HG03039 (cell line): ENCODE measurements at regions not wholly inside any gene's neighbourhood (a gene's known extent, or its start where the extent isn't known, plus 50 kb on each side); places are given as distances from the start of the nearest gene placed in this dataset.

ENCODE experiments used
- ATAC-seq: cut with Tn5 transposase; IDR thresholded peaks from one replicate; pipeline ENCODE4 v1.9.1; 2021; ENCODE audit warnings: mild to moderate bottlenecking, moderate library complexity; ENCODE audit not compliant: unreplicated experiment

DNA sequence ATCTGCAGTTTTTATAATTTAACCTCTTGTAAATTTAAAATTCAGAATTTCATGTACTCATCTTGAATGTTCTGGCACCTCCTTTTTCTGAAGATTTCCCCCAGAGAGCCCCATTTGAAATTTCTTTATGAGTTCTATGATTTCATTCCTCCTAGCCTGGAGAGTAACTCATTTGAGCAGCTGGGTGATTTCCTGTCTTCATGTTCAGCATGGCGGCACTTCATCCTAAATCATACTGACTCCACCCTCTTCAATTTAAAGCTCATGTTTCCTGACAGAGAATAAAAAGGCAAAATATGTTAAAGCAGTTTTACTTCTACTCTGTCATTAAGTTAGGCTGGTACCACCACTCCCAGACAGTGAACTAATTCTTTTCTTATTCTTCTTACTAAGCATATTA is 250.9 kb upstream of the POU3F2 start:
- ATAC-seq: no peak

DNA sequence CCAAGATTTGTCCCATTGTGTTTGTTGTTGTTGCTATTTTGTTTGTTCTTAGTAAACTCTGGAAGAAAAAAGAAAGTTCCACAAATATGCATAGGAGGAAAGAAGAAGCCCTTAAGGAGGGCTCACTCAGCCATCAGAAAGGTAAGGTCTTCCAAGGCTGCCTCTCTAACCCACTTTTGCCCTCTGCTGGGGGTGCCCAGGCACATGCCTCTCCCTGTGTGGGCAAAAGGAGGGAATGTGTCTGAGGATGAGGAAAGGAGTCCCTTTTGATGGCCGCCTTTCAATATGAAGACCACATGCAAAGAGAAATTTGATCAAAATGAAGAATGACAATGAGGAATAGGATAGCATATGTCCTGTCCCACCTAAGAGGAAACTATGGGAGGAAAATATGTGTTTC is 248.2 kb upstream of the POU3F2 start:
- ATAC-seq: no peak

DNA sequence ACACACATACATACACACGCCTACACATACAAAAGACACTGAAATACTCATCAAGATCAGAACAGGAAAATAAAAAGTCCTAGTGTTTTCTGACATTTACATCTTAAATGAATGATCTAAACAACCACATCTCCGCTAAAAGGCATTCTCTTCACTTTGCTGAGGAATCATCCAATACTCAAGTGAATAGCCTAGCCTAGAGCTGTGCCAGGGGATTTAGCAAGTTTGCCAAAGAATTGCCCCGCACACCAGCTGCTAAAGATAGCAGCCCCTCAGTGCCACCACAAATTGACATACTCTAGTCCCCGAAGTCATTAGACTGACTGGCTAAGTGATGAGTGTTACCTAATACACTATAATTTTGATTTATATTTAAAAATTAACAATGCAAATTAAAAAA is 246.8 kb upstream of the POU3F2 start:
- ATAC-seq: no peak

DNA sequence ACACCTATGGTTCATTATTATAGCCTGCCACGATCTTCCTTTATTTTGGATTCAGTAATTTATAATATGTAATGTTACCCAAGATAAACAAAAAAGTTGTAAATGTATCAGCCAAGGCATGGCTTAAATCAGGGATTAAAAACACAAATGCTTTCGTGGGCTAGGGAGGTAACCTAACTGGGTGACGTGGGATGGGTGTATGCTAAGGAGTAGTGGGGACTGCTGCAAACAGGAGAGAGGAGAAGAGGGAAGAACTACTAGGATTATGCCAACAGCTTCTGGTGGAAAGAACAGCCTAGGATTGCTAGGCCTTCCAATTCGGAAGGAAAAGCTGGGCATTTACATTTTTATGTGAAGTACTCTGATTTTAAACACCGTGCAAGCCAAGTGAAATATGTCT is 244.8 kb upstream of the POU3F2 start:
- no peak for ATAC-seq

DNA sequence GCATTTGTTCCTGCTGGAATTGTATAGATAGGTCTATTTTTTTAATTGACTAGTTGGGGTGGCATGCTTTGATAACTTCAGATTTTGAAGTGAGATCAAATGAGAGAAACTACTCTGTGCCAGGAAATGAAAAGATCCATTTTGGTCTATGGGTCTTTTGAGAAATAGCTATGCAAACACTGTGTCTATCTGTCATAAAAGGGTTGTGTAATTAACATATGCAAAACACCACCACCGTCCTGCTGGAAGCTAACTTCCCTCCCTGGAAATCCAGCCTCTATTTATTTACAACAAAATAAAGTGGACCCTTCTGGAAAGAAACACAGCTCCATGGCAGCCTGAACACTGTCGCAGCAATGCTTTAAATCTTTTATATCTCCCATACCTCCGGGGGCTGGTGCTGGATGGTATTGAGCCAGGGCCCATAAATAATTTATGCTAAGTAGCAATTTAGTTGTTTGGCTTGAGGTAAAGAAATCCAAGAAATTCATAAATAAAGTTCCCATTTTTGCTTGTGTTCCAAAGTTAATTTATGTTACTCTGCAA is 244.2 kb upstream of the POU3F2 start:
- ATAC-seq: no peak

DNA sequence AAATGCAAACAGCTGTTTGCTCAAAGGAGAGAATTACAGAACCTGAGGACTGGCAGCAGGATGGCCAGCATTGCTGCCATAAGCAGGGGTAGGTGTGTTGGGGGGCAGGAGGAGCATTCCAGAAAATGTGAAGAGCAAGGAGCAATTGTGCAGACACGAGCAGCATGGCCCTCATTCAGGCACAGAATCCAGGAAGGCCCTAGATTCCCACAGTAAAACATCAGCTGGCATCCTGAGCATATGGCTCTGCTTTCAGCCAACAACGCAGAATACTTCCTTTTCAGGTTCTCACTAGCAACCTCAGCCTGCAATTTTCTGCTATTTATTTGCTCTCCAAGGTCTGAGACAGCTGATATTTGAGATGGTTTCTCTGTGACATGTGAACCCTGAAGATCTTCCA is 243.4 kb upstream of the POU3F2 start:
- no peak for ATAC-seq

DNA sequence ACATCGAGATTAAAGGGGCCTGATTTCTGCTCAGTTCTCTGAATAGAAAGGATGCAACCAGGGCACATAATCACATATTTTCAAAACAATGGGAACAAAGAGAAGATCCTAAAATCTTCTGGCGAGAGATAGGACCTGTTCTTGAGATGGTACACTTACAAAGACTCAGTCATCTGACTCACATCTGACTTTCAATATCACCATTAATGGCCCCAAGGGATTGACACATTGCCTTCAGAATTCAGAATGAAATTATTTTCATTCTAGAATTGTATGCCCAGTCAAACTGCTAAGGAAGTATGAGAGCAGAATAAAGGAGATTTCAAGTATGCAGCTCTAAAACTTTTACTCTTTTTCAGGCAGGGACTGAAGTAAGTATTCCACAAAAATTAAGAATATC is 240.7 kb upstream of the POU3F2 start:
- ATAC-seq: no peak

DNA sequence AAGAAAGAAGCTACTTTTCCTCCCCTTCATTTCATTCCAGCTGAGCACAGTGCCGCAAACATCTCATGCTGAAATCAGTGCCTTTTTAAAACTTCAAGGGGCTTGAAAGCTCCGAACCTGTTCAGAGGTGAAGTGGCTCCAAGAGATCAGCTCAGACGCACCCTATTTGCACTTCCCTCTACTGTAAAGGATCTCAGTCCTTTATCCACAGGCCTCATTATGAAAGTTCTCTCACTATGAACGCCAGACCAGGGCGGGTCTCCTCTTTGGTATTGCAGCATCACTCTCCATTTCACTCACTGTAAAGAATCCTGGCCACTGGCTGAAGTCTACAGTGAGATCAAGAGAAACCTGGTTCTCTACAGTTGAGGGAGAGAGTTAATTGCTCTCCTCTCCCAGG is 232.7 kb upstream of the POU3F2 start:
- ATAC-seq: no peak

DNA sequence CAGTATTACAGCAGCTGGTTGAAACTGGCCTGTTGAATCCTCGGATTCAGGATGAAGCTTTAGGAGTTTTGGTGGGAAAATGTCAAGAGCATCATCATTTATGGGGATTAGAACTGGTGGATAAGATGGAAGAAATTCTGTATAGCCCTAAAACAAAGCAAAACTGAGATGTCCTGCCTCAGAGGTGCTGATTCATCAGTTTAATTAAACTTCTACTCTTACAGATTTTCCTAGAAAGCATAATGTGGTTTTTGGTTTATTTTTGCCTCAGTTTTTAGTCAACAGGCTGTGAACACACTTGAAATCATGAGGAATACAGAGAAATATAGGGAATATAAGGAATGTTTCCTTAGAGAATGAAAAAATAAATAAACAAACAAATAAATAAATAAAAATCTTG is 228.7 kb upstream of the POU3F2 start:
- no peak for ATAC-seq

DNA sequence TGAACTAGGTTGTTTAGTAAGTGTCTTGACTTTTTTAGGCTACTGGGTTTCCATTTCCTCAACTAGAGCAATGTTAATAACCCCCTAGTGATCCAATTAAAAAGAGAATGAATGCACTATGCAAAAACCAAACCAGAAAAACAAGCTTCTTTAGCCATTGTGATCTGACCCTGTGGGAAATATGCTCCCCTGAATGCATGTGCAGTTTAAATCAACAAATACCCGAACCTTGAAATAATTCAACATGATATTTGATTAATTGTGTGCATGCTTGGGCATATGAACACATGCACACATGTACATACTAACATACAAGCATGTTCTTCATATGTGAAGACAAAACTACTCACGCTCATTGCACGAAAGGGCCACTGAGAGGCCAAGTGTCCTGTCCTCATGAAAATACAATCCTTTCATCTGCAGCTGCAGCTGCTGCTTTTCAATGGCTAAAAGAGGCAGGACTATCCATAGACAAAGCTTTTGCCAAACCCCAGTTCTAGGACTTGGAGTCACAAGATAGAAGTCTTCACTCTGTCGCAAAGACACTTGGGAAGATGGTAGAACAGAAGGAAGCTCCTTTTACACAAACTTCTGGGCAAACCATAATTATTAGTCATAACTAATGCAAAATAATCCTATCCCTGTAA is 207.1 kb upstream of the POU3F2 start:
- ATAC-seq: no peak

DNA sequence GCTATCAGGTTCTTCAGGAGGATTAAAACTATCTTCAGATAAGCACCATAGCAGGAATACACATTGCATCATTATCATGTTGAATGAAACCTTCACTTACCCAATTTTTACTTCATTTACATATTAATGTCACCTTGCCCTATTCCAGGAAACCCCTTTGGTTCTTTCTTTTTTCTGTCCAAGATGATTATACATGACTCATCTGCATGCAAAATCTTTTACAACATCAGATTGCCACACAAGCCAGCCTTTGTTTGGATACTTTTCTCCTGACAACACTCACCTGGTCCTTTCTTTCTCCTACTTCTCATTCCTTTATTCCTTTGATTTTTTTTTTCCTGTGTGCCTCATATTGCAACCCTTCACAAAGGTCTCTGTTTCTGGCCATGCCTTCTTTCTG is 200.5 kb upstream of the POU3F2 start:
- ATAC-seq: no peak

DNA sequence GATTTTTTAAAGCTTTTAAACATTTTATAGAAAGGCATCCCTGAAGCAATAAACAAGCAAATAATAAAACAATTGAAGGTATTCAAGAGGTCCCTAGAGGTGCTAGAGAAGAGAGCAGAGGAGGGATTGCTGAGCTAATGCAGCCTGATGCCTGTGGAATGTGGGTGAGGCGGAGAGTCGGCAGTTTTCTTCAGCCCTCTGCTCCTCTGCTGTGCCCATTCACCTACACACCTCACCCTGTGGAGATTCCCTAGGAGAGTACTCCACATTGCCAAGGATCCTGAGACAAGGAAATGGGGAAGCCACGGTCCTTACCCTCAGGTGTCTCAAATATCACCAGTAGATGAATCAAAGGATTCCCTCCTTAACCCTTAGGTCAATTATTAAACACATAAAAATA is 199.8 kb upstream of the POU3F2 start:
- no peak for ATAC-seq

DNA sequence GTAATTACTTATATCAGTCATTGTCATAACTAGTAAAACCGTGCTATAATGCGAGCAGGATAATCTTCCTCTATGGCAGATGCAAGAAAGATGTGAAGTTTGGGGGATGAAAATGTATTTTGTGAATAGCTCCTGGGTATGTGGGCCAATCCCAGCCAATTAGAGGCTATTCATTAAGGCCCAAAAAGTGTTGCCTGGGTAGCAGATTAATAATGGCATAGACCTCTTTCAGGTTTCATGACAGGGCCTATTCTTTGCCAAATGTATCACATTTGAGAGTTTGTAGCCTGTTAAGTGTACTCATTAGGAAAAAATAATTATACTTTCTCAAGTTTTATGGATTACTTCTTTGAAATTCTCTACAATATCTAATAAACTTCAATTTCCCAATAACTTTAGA is 199.2 kb upstream of the POU3F2 start:
- no peak for ATAC-seq

DNA sequence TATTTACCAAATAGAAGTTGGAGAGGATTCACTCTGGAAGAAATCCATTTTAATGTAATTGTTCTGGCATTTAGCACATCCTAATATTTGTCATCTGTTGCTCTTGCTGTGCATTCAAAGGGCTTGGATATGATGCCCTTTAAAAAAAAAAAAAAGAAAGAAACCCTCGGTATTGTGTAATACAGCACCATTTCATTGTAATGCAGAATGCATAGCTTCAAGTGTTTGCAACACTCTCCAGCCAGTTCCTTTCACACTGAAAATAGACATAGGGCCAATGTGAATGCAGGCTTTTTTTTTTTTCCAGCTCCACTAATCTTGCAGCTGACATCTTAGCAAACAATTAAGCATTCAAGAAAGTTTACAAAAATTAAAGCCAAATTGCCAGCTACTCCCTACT is 197.4 kb upstream of the POU3F2 start:
- ATAC-seq: no peak

DNA sequence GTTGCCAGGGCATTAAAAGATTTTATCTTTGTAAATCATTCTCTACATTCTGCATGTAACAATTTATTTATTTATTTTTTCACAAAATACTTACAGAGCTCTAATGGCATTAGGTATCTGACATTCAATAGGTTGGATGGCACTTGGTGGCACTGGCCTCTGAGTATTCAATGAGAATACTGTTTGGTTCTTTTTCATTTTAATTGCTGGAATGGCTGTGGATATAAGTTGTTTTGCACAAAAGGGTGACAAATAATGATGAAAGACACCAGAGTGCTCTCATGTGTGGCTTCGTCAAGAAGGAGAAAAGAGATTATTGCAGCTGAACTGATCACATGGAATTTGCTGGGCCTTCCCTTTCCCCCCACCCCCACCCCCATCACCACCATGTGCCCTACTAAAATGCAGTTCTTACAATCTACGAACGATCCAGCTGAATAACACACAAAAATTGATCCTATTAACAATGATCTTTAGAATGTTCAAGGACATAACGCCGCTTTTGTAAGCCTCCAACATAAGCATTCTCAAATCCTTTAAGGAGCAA is 195.2 kb upstream of the POU3F2 start:
- ATAC-seq: no peak

DNA sequence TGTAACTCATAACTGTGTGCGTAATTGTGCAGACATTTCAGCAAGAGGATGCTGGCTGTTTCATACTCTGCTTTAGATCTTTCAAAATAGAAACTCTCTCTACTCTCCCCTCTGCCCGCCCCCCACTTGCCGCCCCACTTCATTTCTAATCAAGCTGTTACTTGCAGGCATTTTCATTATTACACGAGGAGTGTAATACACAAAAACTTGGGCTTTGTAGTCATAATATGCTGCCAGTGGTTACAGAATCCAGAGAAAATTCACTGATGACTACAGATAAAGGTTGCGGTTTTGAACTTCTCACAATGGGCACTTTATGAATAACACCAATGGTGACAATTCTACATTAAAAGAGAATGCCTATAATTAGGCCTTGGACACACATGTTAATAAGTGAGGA is 194.0 kb upstream of the POU3F2 start:
- no peak for ATAC-seq

DNA sequence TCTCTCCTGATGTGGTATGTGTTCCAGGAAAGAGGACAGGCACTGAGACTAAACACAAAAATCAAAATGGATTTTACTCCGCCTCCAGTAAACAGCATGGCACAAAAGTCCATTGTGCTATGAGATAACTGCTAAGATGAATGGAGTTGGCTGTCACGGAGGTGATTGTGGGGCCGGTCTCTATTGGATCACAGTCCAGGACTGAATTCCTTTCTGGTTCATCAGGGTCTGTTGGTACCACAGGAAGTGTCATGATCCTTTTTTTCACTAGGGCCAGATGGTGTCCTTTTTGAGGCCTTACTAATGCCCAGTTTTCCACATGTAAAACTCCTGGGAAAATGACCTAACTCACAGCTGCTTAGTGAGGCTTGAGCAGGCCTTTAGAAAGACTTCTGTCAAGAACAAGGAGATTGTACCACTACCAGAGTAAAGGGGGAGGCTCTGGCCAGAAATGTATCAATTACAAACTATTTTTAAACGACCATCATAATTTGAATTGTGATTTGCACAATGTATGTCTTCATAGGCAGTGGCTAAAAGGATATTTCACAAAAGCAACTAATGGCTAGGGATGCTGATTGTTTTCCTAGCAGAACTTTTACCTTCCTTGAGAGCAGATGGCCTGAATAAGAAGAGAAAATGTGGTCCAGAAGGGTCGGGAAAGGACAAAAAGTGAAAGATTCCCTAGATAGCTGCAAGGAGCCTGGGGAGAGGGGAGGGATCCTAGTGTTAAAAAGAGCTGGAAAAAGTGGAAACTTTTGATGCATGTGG is 192.2 kb upstream of the POU3F2 start:
- no peak for ATAC-seq

DNA sequence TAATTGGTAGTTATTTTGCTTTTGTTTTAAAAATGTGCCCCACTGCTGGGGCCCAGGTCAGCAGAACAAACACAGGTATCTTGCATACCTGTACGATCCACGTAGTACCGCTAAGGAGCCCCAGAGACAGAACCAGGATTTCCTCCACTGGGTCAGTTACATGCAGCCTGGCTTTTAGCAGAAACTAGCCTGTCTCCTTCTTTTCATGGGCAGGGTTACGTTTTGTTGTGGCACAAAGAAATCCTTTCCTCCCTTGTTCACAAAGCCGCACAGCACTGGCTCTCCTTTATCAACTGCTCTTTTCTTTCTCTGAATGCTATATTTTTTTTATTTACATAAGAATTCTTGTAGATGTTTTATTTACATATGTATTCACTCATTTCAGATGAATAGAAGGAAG is 190.3 kb upstream of the POU3F2 start:
- no peak for ATAC-seq

DNA sequence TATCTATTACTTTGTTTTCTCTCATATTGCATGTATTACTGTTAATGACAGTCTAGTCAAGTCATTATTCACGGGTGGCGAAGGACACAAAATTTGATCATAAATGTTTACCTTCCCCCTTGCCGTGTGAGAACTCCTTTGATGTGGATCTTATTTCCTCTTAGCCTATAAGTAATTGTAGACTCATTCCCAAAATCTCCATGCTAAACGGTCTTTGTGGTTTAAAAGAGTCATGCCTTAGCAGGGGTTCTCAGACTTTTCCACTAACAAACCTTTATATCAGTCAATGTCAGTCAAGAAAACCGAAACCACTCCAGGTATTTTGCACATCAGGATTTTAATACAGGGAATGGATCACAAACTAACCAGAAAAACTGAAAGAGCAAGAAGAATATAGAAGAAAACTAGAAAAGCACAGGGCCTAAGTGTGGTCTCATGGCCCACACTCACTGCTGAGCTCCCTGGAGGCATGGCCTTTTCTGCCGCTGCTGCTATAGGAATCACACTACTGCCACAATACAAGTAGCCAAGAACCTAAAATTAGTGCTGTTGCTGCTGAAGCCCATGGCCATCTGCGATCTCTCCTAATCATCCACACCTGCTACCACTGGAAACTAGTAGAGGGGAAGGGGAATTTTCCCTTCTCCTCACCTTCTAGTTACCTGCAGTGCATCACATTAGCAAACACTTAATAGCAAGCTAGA is 186.0 kb upstream of the POU3F2 start:
- ATAC-seq: no peak

DNA sequence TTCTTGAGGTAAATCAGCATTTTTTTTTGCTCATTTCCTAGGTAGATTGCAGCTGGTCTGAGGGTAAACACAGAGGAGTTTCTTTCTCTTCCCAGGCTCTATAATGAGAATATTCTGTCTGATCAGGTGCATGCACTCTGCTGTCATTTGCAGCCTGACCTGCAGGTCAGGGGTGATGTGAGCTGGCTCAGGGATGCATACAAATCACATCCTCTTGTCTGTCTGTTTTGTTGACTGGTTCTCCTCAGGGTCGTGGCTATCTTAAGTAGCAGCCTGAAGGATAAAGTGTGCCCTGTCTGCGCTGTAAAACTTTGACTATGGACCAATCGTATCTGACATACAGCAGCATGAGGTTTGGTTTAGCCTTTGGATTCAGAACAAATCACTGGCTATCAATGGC is 183.4 kb upstream of the POU3F2 start:
- ATAC-seq: no peak

DNA sequence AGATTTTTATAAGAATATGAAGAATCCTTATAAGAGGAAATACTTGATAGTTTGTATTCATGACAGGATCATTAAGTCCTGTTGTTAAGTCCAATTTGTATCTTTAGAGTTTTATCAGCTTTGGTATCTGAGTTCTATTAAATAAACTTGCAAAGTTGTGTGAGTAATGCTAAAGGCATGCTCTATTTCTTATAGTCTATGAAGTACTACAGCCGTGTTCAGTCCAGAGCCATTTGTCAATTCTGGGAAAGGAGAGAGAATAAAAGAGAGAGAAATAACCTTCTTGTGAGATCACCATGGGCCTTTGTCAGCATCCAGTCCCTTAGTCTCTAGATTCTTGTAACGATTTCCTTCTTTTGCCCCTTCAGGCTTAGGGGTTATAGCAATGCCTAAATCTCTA is 181.2 kb upstream of the POU3F2 start:
- no peak for ATAC-seq

DNA sequence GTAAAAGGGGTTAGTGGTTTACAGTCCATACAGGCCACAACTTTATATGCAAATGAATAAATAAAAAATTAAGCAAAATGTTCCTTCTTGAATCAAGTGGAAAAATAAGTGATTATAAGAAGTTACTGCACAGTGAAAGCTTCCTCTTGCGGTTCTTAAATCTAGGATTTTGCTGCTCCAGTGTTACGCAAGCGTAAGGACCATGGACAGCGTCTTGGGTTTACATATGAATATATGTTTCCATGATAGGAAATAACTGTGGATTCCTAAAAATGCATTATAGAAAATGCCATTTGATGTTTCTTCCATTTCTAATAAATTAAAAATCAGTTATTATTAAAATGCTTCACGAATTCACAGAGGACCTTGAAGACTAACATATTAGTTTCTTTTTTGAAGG is 176.6 kb upstream of the POU3F2 start:
- ATAC-seq: no peak
